ENCODE measurements at regions not wholly inside any gene's neighbourhood (a gene's known extent, or its start where the extent isn't known, plus 50 kb on each side); places are given as distances from the start of the nearest gene placed in this dataset.

GRCh38 chr7:145797507-145797906 is 319.1 kb upstream of the CNTNAP2 start:
- H3K27me3 ChIP-seq (ENCODE audit: control insufficient read depth, extremely low read depth, insufficient read depth, low read length), result no peaks in the 10 kb centered on the region
- FAIRE-seq (no peak), DNase-seq (ENCODE audit: low read depth, low spot score) (no peak)
- no peak for TF ChIP-seq EZH2 (IDR thresholded peaks at IDR 0.05; ENCODE audit: low read length)
- TF ChIP-seq CTCF (optimal IDR thresholded peaks at IDR 0.05 in 1 of 3, IDR thresholded peaks at IDR 0.05 in 1 of 3, conservative IDR thresholded peaks at IDR 0.05 in 1 of 3; ENCODE audit: extremely low read depth in 1 of 3, insufficient read depth in 2 of 3, low read length in 3 of 3), result no peak
- no peaks in the 10 kb centered on the region for H3K9me3 ChIP-seq (ENCODE audit: control insufficient read depth, low read depth, low read length)
- H4K20me1 ChIP-seq (ENCODE audit: control insufficient read depth, extremely low read depth, insufficient read depth, low read length), result no peaks in the 10 kb centered on the region
- no peak overlapping the region for H3K27ac ChIP-seq (ENCODE audit: control insufficient read depth, insufficient read depth, low read length)
- no peaks in the 10 kb centered on the region for H3K36me3 ChIP-seq (ENCODE audit: control insufficient read depth in 2 of 2, extremely low read depth in 1 of 2, insufficient read depth in 2 of 2, low read length in 2 of 2)
- H3K9ac ChIP-seq (ENCODE audit: control insufficient read depth, extremely low read depth, insufficient read depth, low read length), result no peak overlapping the region
- no peaks in the 10 kb centered on the region for H3K4me1 ChIP-seq (ENCODE audit: control insufficient read depth, extremely low read depth, insufficient read depth, low read length)
- no peaks in the 10 kb centered on the region for H3K79me2 ChIP-seq (ENCODE audit: control insufficient read depth, insufficient read depth, low read length)
- H2AFZ ChIP-seq (ENCODE audit: control insufficient read depth, low read length), result no peak overlapping the region
- no peak overlapping the region for H3K4me2 ChIP-seq (ENCODE audit: control insufficient read depth, extremely low read depth, insufficient read depth, low read depth, low read length)
- dilution Hi-C loops (cut with MboI; ENCODE audit: extremely low pct_ligation_motif_present, low sequenced_read_pairs), result no loop called here
- H3K4me3 ChIP-seq (ENCODE audit: control insufficient read depth in 2 of 3, extremely low read depth in 1 of 3, insufficient read depth in 2 of 3, low read depth in 1 of 3, low read length in 3 of 3), result no peak overlapping the region
- no peaks in the 10 kb centered on the region for H3K9me1 ChIP-seq (ENCODE audit: control insufficient read depth, extremely low read depth, insufficient read depth, low read length)

- no peaks in the 10 kb centered on the region for H3K79me2 ChIP-seq (ENCODE audit: control insufficient read depth, insufficient read depth, low read length)
- no peak for TF ChIP-seq EZH2 (IDR thresholded peaks at IDR 0.05; ENCODE audit: low read length)
- no peak for TF ChIP-seq CTCF (optimal IDR thresholded peaks at IDR 0.05 in 1 of 3, IDR thresholded peaks at IDR 0.05 in 1 of 3, conservative IDR thresholded peaks at IDR 0.05 in 1 of 3; ENCODE audit: extremely low read depth in 1 of 3, insufficient read depth in 2 of 3, low read length in 3 of 3)
- H3K4me1 ChIP-seq (ENCODE audit: control insufficient read depth, extremely low read depth, insufficient read depth, low read length), result no peaks in the 10 kb centered on the region
- H3K9me3 ChIP-seq (ENCODE audit: control insufficient read depth, low read depth, low read length), result no peaks in the 10 kb centered on the region
- DNase-seq (ENCODE audit: low read depth, low spot score) (no peak), FAIRE-seq (no peak)
- no peak overlapping the region for H2AFZ ChIP-seq (ENCODE audit: control insufficient read depth, low read length)
- H3K27me3 ChIP-seq (ENCODE audit: control insufficient read depth, extremely low read depth, insufficient read depth, low read length), result no peaks in the 10 kb centered on the region
- H3K27ac ChIP-seq (ENCODE audit: control insufficient read depth, insufficient read depth, low read length), result no peak overlapping the region
- dilution Hi-C loops (cut with MboI; ENCODE audit: extremely low pct_ligation_motif_present, low sequenced_read_pairs), result no loop called here
- no peaks in the 10 kb centered on the region for H3K36me3 ChIP-seq (ENCODE audit: control insufficient read depth in 2 of 2, extremely low read depth in 1 of 2, insufficient read depth in 2 of 2, low read length in 2 of 2)
- H3K4me2 ChIP-seq (ENCODE audit: control insufficient read depth, extremely low read depth, insufficient read depth, low read depth, low read length), result no peak overlapping the region
- no peaks in the 10 kb centered on the region for H3K9me1 ChIP-seq (ENCODE audit: control insufficient read depth, extremely low read depth, insufficient read depth, low read length)
- H4K20me1 ChIP-seq (ENCODE audit: control insufficient read depth, extremely low read depth, insufficient read depth, low read length), result no peaks in the 10 kb centered on the region
- no peak overlapping the region for H3K9ac ChIP-seq (ENCODE audit: control insufficient read depth, extremely low read depth, insufficient read depth, low read length)
- no peak overlapping the region for H3K4me3 ChIP-seq (ENCODE audit: control insufficient read depth in 2 of 3, extremely low read depth in 1 of 3, insufficient read depth in 2 of 3, low read depth in 1 of 3, low read length in 3 of 3)
Measured at GRCh38 chr7:145795132-145795531, 321.5 kb upstream of the CNTNAP2 start.

Measured in keratinocyte (primary cell).